ENCODE measurements at regions not wholly inside any gene's neighbourhood (a gene's known extent, or its start where the extent isn't known, plus 50 kb on each side); places are given as distances from the start of the nearest gene placed in this dataset.
A peak's percentile ranks its signal among the peaks of the same experiment; 100 is the strongest.
"Not testable (repeated sequence)": the region's sequence is repeated elsewhere in the genome, so short reads cannot be mapped to it uniquely, and the experiment has no call there.

DNA sequence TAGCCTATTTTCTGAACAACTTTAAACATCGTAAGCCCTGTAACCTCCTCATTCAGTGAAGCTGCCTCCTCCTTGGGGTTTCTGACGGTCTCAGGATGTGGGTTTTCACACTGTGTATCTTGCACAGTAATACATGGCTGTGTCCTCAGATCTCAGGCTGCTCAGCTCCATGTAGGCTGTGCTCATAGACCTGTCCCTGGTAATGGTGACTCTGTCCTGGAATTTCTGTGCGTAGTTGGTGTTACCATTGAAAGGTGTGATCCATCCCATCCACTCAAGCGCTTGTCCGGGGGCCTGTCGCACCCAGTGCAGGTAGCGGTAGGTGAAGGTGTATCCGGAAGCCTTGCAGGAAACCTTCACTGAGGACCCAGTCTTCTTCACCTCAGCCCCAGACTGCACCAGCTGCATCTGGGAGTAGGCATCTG, 980.5 kb downstream of the TMEM121 start:
- Histone ChIP-seq H3K4me1 (ENCODE audit: insufficient read depth, low read length) (peaks cover 48% of the 10 kb centered on the region), H3K9me3 (ENCODE audit: low read depth, low read length) (no peaks in the 10 kb centered on the region), H3K4me3 (ENCODE audit: low read length) (peak overlapping the region; percentile 7), H3K27me3 (ENCODE audit: insufficient read depth, low read length) (no peaks in the 10 kb centered on the region)

DNA sequence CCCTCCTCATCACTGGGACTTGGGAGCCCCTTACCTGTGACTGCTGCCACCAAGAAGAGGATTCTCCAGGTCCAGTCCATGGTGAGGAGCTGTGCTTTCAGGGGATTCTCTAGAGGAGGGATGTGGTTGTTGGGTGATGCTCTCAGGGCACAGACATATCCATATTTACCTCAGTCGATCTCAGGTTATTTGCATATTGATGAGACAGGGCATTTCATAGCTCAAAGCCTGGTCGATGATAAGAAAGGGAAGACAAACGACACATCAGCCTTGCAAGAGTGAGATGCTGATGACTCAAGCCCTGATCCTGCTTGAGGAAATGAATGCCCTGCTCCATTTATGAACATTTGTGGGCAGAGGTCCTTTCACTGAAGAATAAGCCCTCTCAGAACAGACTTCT, 981.0 kb downstream of the TMEM121 start:
- no peak overlapping the region for H3K4me3 ChIP-seq (ENCODE audit: low read length)
- peaks cover 50% of the 10 kb centered on the region for H3K4me1 ChIP-seq (ENCODE audit: insufficient read depth, low read length)
- no peaks in the 10 kb centered on the region for H3K9me3 ChIP-seq (ENCODE audit: low read depth, low read length)
- H3K27me3 ChIP-seq (ENCODE audit: insufficient read depth, low read length), result no peaks in the 10 kb centered on the region

DNA sequence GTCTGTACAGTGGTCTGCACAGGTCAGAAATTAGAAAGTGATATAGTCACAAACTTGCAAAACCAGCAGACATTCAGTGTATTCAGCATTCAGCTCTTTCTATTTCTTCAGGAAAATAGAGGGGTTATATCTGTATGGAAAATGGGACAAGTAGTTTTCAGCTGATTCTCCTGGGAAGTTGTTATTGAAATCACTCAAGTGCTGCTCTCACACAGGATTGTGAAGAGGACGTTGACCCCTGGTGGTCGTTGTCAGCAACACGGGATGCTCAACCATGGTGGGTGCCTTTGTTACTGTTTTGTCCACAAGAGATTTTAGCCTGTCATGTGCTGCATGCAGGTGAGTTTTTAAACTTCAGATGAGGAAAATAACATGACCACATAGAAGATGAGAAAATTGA, 981.8 kb downstream of the TMEM121 start:
- Histone ChIP-seq H3K4me1 (ENCODE audit: insufficient read depth, low read length) (peaks cover 50% of the 10 kb centered on the region), H3K9me3 (ENCODE audit: low read depth, low read length) (no peaks in the 10 kb centered on the region), H3K27me3 (ENCODE audit: insufficient read depth, low read length) (no peaks in the 10 kb centered on the region), H3K4me3 (ENCODE audit: low read length) (no peak overlapping the region)

DNA sequence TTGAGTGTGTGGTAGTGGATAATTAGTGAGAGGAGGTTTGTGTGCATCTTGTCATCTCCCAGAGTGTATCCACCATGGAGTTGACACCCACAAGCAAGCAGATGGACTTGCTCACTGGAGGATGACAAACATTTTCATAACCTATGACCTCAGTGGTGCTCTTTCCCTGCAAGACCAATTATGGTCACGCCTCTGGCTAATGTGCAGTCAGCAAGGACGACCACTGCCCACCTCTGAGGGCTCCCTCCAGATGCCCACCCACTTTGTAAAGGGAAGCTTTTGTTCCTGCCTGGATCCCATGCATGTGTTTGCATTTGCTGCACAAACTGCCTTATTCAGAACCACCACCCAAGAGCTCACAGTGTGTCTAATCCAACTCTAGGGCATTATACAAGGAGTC, 982.8 kb downstream of the TMEM121 start:
- H3K4me1 ChIP-seq (ENCODE audit: insufficient read depth, low read length), result peaks cover 49% of the 10 kb centered on the region
- no peaks in the 10 kb centered on the region for H3K9me3 ChIP-seq (ENCODE audit: low read depth, low read length)
- H3K4me3 ChIP-seq (ENCODE audit: low read length), result no peak overlapping the region
- H3K27me3 ChIP-seq (ENCODE audit: insufficient read depth, low read length), result no peaks in the 10 kb centered on the region

DNA sequence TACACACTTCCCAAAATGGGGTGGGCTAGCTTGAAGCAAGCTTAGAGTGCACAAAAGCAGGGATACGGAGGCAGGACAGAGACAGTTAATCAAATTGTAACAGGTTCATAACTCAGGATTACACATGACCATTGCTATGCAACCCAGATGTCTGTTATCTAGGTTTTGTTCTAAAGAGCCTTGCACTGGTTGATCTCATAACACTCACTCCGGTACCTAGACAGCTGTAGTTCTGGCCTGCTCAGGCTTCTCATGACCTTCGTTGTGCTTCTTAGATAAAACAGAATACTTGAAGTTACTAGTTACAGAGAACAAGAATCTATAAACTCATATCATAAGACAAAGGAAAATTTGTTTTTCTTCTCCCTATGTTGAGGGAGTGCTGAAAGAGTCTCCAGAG, 983.4 kb downstream of the TMEM121 start:
- no peaks in the 10 kb centered on the region for H3K27me3 ChIP-seq (ENCODE audit: insufficient read depth, low read length)
- no peak overlapping the region for H3K4me3 ChIP-seq (ENCODE audit: low read length)
- H3K9me3 ChIP-seq (ENCODE audit: low read depth, low read length), result no peaks in the 10 kb centered on the region
- peaks cover 45% of the 10 kb centered on the region for H3K4me1 ChIP-seq (ENCODE audit: insufficient read depth, low read length)

DNA sequence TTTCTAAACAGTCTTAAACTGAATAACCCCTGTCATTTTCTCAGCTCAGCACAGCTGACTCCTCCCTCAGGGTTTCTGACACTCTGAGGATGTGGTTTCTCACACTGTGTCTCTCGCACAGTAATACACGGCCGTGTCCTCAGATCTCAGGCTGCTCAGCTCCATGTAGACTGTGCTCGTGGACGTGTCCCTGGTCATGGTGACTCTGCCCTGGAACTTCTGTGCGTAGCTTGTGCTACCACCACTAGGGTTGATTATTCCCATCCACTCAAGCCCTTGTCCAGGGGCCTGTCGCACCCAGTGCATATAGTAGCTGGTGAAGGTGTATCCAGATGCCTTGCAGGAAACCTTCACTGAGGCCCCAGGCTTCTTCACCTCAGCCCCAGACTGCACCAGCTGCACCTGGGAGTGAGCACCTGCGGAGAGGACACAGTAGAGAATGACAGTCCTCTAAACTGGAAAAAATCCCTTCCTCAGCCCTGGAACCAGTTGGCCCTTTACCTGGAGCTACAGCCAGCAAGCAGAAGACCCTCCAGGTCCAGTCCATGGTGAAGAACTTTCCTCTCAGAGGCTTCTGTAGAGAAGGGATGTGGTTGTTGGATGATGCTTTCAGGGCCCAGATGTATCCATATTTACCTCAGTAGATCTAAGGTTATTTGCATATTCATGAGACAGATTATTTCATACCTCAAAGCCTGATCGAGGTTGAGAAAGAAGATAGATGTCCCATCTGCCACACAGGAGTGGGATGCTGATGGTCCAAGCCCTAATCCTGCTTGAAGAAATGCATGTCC, 984.8 kb downstream of the TMEM121 start:
- H3K4me1 ChIP-seq (ENCODE audit: insufficient read depth, low read length), result peaks cover 37% of the 10 kb centered on the region
- no peaks in the 10 kb centered on the region for H3K9me3 ChIP-seq (ENCODE audit: low read depth, low read length)
- no peak overlapping the region for H3K4me3 ChIP-seq (ENCODE audit: low read length)
- H3K27me3 ChIP-seq (ENCODE audit: insufficient read depth, low read length), result no peaks in the 10 kb centered on the region

DNA sequence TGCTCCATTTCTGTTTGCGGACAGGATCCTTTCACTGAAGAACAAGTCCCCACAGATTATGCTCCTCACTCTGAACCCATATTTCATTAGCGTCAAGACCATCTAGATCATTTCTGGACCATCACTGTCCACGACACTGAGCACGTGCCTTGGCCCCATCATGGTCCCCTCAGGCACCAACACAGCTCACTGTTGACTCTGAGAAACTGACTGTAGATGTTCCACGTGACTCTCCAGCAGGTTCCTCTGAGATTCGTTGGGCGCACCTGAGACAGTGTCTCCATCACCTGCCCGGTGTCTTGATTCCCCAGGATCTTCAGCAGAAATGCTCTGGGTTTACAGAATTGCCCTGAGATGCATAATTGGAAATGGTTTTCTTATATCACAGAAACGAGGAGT, 985.4 kb downstream of the TMEM121 start:
- peaks cover 33% of the 10 kb centered on the region for H3K4me1 ChIP-seq (ENCODE audit: insufficient read depth, low read length)
- H3K9me3 ChIP-seq (ENCODE audit: low read depth, low read length), result no peaks in the 10 kb centered on the region
- no peaks in the 10 kb centered on the region for H3K27me3 ChIP-seq (ENCODE audit: insufficient read depth, low read length)
- no peak overlapping the region for H3K4me3 ChIP-seq (ENCODE audit: low read length)

DNA sequence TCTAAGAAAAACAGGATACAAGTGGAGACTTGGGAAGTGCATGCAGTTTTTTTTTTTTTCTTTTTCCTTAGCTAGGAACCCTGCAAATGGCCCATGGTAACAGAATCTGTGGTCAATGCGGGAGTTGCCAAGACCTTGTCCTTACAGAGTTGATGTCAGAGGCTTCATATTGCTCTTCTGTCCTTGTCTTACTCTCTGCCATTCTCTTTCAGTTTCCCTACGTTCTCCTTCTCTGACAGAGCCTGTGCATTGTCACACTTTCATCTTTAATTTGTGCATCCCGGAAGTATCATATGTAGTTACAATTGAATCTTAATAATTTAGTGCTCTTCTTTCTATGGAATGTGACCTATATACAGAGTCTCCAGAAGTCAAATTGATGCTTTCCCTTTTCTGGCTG, 986.9 kb downstream of the TMEM121 start:
- Histone ChIP-seq H3K9me3 (ENCODE audit: low read depth, low read length) (no peaks in the 10 kb centered on the region), H3K4me1 (ENCODE audit: insufficient read depth, low read length) (peaks cover 28% of the 10 kb centered on the region), H3K27me3 (ENCODE audit: insufficient read depth, low read length) (no peaks in the 10 kb centered on the region), H3K4me3 (ENCODE audit: low read length) (no peak overlapping the region)

DNA sequence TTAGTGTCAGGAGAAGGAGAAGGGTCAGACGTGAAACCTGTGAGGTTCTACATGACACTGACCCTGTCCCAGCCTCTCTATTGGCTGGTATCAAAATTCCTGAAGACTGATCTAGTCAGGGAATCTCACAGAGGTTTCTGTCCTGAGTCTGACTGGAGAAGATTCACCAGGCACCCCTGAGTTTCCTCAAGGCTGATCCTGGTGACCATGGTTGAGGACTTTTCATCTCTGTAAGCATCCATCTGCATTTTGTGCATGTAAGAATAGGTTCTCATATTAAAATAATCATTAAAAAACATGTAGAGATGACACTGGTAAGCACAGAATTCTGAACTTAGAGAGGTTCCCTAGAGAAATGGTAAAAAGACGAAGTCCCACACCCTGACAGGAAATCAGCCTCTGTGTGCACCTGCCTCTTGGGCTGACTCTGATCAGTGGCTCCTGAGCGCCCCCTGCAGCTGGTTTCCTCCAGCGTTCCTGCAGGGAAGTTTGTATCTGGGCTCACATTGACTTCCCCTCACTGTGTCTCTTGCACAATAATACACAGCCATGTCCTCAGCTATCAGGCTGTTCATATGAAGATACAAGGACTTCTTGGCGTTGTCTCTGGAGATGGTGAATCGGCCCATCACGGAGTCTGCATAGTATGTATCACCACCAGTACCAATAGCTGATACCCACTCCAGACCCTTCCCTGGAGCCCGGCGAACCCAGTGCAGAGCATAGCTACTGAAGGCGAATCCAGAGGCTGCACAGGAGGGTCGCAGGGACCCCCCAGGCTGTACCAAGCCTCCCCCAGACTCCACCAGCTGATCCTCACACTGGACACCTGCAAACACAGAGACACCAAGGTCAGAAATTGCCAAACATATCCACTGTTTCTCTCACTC, 991.9 kb downstream of the TMEM121 start:
- H3K27me3 ChIP-seq (ENCODE audit: insufficient read depth, low read length), result no peaks in the 10 kb centered on the region
- H3K4me3 ChIP-seq (ENCODE audit: low read length), result no peak overlapping the region
- H3K4me1 ChIP-seq (ENCODE audit: insufficient read depth, low read length), result peaks cover 13% of the 10 kb centered on the region
- H3K9me3 ChIP-seq (ENCODE audit: low read depth, low read length), result no peaks in the 10 kb centered on the region

DNA sequence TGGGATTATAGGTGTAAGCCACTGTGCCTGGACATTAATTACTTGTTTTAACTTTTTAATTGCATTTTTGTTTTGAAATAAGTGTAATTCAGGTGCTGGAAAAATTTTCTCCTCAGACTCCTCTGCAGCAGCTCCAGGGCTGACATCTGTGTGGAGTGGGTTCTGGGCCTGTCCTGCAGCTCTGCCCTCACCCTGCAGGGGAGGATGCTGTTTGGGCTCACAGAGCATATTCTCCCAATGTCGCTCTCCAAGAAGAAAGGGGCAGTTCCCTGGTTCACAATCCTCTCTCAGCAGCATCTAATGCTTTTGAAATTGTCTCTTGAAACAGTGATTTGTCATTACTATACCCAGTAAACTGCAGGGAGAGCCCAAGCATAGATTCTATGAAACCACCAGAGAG, 995.7 kb downstream of the TMEM121 start:
- H3K4me3 ChIP-seq (ENCODE audit: low read length); H3K9me3 ChIP-seq (ENCODE audit: low read depth, low read length); H3K27me3 ChIP-seq (ENCODE audit: insufficient read depth, low read length): not testable (repeated sequence)
- H3K4me1 ChIP-seq (ENCODE audit: insufficient read depth, low read length), result peaks cover 13% of the 10 kb centered on the region

DNA sequence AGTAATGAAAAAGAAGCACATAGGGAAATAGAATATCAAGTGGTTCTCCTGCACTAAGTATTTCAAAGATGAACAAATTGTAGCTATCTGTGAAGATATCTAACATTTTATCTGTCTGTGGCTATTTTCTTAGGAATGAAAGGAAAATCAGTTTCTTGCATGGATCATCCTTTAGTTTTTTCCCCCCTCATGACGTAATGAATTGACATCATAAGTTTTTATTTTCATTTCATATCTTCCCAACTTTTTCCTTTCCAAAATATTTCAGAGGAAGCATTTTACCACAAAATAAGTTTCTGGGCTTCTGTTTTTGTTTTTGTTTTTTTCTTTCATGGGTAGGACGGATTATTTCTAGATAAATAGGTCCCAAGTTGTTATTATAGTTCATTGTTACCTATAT, 996.6 kb downstream of the TMEM121 start:
- no peaks in the 10 kb centered on the region for H3K27me3 ChIP-seq (ENCODE audit: insufficient read depth, low read length)
- no peaks in the 10 kb centered on the region for H3K9me3 ChIP-seq (ENCODE audit: low read depth, low read length)
- H3K4me1 ChIP-seq (ENCODE audit: insufficient read depth, low read length), result peaks cover 6% of the 10 kb centered on the region
- no peak overlapping the region for H3K4me3 ChIP-seq (ENCODE audit: low read length)

DNA sequence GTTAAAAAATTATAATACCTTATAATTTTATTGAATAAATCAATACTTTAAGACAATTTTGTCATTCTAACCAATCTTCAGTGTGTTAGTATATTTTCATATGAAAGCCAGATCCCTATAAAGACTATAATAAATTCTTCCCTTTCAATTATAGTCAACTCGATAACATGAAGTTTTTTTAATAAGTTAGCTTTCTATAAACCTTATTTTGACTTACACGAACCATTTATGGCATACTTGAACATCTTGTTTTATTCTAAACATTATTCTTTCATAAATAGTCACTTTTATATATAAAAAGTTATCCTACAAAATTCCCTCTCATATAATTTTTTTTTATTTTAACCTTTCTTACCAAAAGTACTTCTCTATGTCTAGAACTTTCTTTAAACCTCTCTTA, 1002.3 kb downstream of the TMEM121 start:
- no peaks in the 10 kb centered on the region for H3K9me3 ChIP-seq (ENCODE audit: low read depth, low read length)
- no peaks in the 10 kb centered on the region for H3K27me3 ChIP-seq (ENCODE audit: insufficient read depth, low read length)
- no peaks in the 10 kb centered on the region for H3K4me1 ChIP-seq (ENCODE audit: insufficient read depth, low read length)
- H3K4me3 ChIP-seq (ENCODE audit: low read length), result no peak overlapping the region

DNA sequence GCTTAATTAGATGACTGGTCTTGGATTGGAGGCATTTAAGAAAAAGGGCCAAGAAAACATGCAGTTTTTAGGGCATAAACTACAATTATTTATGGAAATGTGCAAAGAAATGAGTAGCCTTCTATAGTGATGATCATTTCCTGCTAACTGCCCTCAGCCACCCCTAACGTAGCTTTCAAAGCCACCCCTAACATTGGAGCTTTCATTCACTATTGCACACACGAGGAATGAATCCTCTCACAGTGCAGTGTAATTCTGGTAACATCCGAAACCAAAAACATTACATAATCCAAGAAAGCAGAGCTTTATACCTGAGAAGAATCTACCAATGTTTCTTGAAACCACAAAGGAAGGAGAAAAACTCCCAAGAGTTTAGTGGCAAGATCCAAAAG, 1003.6 kb downstream of the TMEM121 start:
- H3K9me3 ChIP-seq (ENCODE audit: low read depth, low read length), result no peaks in the 10 kb centered on the region
- H3K4me3 ChIP-seq (ENCODE audit: low read length), result no peak overlapping the region
- no peaks in the 10 kb centered on the region for H3K27me3 ChIP-seq (ENCODE audit: insufficient read depth, low read length)
- no peaks in the 10 kb centered on the region for H3K4me1 ChIP-seq (ENCODE audit: insufficient read depth, low read length)

DNA sequence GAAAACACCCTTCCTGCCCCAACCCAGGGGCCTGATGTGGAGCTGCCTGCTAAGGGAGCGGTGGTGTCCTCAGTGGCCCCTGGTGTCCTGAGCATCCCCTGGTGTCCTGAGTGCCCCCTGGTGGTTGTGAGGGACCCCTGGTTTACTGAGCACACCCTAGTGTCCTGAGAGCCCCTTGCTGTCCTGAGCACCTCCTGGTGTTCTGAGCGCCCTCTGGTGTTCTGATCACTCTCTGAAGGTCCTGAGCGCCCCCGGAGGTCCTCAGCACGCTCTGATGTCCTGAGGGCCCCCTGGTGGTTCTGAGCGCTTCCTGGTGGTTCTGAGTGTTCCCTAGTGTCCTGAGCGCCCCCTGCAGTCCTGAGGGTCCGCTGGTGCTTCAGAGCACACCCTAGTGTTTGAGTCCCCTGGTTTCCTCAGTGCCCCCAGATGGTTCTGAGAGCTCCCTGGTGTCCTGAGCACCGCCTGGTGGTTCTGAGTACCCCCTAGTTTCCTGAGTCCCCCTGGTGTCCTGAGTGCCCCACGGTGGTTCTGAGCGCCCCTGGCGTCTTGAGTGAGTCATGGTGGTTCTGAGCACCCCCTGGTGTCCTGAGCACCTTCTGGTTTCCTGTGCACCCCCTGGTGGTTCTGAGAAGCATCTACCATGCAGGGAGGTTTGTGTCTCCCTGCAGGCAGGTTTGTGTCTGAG, 1004.2 kb downstream of the TMEM121 start:
- no peak overlapping the region for H3K4me3 ChIP-seq (ENCODE audit: low read length)
- no peaks in the 10 kb centered on the region for H3K9me3 ChIP-seq (ENCODE audit: low read depth, low read length)
- no peaks in the 10 kb centered on the region for H3K4me1 ChIP-seq (ENCODE audit: insufficient read depth, low read length)
- H3K27me3 ChIP-seq (ENCODE audit: insufficient read depth, low read length), result peaks cover 2% of the 10 kb centered on the region

DNA sequence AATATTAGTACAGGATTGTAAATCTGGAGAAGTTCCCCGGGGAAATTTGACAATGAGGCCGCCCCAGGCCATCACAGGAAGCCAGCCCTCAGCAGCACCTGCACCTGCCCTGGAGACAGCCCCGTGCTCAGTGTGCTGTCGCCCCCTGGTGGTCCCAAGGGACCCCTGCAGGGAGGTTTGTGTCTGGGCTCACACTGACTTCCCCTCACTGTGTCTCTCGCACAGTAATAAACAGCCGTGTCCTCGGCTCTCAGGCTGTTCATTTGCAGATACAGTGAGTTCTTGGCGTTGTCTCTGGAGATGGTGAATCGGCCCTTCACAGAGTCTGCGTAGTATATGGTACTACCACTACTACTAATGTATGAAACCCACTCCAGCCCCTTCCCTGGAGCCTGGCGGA, 1011.2 kb downstream of the TMEM121 start:
- not testable (repeated sequence) for H3K4me3 ChIP-seq (ENCODE audit: low read length); H3K9me3 ChIP-seq (ENCODE audit: low read depth, low read length); H3K27me3 ChIP-seq (ENCODE audit: insufficient read depth, low read length); H3K4me1 ChIP-seq (ENCODE audit: insufficient read depth, low read length)

Measured in mononuclear cell (primary cell).